GM18861 (cell line): ENCODE measurements at regions not wholly inside any gene's neighbourhood (a gene's known extent, or its start where the extent isn't known, plus 50 kb on each side); places are given as distances from the start of the nearest gene placed in this dataset.
A peak's percentile ranks its signal among the peaks of the same experiment; 100 is the strongest.

Source experiments
- ATAC-seq: cut with Tn5 transposase; IDR thresholded peaks from one replicate; pipeline ENCODE4 v1.9.1; 2021; ENCODE audit not compliant: unreplicated experiment

GRCh38 chr11:128330203-128330602 lies 257.2 kb downstream of the ETS1 start:
- ATAC-seq: no peak

GRCh38 chr11:128328955-128329551 lies 258.3 kb downstream of the ETS1 start:
- no peak for ATAC-seq

GRCh38 chr11:128327274-128327673 lies 260.1 kb downstream of the ETS1 start:
- ATAC-seq: no peak

GRCh38 chr11:128326791-128327190 lies 260.6 kb downstream of the ETS1 start:
- no peak for ATAC-seq

GRCh38 chr11:128324531-128325141 lies 262.7 kb downstream of the ETS1 start:
- no peak for ATAC-seq

GRCh38 chr11:128324051-128324481 lies 263.3 kb downstream of the ETS1 start:
- no peak for ATAC-seq

- peak; percentile 38 for ATAC-seq
These were observed 264.0 kb downstream of the ETS1 start for GRCh38 chr11:128323381-128323780.

GRCh38 chr11:128318856-128319474 lies 268.4 kb downstream of the ETS1 start:
- peak; percentile 93 for ATAC-seq

GRCh38 chr11:128316541-128317227 lies 270.7 kb downstream of the ETS1 start:
- ATAC-seq: no peak

- ATAC-seq: no peak
These were observed 271.4 kb downstream of the ETS1 start for GRCh38 chr11:128315933-128316332.

GRCh38 chr11:128313931-128314330 lies 273.4 kb downstream of the ETS1 start:
- ATAC-seq: no peak

- ATAC-seq: peak; percentile 69
These were observed 275.3 kb downstream of the ETS1 start for GRCh38 chr11:128311742-128312719.

- ATAC-seq: no peak
These were observed 276.5 kb downstream of the ETS1 start for GRCh38 chr11:128310676-128311445.

GRCh38 chr11:128310005-128310404 lies 277.4 kb downstream of the ETS1 start:
- no peak for ATAC-seq

GRCh38 chr11:128308794-128309193 lies 278.6 kb downstream of the ETS1 start:
- ATAC-seq: no peak

GRCh38 chr11:128305588-128305987 lies 281.8 kb downstream of the ETS1 start:
- ATAC-seq: no peak

- ATAC-seq: no peak
These were observed 282.5 kb downstream of the ETS1 start for GRCh38 chr11:128304666-128305485.

- no peak for ATAC-seq
These were observed 283.2 kb downstream of the ETS1 start for GRCh38 chr11:128304116-128304515.

GRCh38 chr11:128303383-128303782 lies 284.0 kb downstream of the ETS1 start:
- ATAC-seq: no peak
